ENCODE measurements at regions not wholly inside any gene's neighbourhood (a gene's known extent, or its start where the extent isn't known, plus 50 kb on each side); places are given as distances from the start of the nearest gene placed in this dataset.

DNA sequence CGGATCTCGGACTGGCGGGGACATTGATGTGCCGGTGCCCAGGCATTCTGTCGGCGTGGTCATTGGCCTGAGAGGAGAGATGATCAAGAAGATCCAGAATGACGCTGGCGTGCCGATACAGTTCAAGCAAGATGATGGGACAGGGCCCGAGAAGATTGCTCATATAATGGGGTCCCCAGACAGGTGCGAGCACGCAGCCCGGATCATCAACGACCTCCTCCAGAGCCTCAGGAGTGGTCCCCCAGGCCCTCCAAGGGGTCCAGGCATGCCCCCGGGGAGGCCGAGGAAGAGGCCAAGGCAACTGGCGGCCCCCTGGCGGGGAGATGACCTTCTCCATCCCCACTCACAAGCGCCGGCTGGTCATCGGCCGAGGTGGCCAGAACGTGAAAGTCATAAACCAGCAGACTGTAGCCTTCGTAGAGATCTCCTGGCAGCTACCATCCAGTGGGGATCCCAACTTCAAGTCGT lies 106.5 kb upstream of the MTAP start:
- TF ChIP-seq, protein P1, sequence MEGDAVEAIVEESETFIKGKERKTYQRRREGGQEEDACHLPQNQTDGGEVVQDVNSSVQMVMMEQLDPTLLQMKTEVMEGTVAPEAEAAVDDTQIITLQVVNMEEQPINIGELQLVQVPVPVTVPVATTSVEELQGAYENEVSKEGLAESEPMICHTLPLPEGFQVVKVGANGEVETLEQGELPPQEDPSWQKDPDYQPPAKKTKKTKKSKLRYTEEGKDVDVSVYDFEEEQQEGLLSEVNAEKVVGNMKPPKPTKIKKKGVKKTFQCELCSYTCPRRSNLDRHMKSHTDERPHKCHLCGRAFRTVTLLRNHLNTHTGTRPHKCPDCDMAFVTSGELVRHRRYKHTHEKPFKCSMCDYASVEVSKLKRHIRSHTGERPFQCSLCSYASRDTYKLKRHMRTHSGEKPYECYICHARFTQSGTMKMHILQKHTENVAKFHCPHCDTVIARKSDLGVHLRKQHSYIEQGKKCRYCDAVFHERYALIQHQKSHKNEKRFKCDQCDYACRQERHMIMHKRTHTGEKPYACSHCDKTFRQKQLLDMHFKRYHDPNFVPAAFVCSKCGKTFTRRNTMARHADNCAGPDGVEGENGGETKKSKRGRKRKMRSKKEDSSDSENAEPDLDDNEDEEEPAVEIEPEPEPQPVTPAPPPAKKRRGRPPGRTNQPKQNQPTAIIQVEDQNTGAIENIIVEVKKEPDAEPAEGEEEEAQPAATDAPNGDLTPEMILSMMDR (IDR thresholded peaks at IDR 0.05; ENCODE audit: low read depth, low read length, missing input control) = no peak
- TF ChIP-seq GABPA (IDR thresholded peaks at IDR 0.05 in 1 of 2, conservative IDR thresholded peaks at IDR 0.05 in 1 of 2) (no peak), SP1 (IDR thresholded peaks at IDR 0.05) (no peak), TAF1 (conservative IDR thresholded peaks at IDR 0.05) (no peak), JUND (IDR thresholded peaks at IDR 0.05) (no peak), EGR1 (IDR thresholded peaks at IDR 0.05; ENCODE audit: low read depth in 2 of 2) (no peak), RXRA (IDR thresholded peaks at IDR 0.05) (no peak), RAD21 (IDR thresholded peaks at IDR 0.05) (no peak), HNF4A (conservative IDR thresholded peaks at IDR 0.05) (no peak), FOXA1 (IDR thresholded peaks at IDR 0.05) (no peak), NR2F2 (IDR thresholded peaks at IDR 0.05) (no peak)
- TF ChIP-seq, protein P2, sequence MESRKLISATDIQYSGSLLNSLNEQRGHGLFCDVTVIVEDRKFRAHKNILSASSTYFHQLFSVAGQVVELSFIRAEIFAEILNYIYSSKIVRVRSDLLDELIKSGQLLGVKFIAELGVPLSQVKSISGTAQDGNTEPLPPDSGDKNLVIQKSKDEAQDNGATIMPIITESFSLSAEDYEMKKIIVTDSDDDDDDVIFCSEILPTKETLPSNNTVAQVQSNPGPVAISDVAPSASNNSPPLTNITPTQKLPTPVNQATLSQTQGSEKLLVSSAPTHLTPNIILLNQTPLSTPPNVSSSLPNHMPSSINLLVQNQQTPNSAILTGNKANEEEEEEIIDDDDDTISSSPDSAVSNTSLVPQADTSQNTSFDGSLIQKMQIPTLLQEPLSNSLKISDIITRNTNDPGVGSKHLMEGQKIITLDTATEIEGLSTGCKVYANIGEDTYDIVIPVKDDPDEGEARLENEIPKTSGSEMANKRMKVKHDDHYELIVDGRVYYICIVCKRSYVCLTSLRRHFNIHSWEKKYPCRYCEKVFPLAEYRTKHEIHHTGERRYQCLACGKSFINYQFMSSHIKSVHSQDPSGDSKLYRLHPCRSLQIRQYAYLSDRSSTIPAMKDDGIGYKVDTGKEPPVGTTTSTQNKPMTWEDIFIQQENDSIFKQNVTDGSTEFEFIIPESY (IDR thresholded peaks at IDR 0.05) = no peak
- TF ChIP-seq, protein P3, sequence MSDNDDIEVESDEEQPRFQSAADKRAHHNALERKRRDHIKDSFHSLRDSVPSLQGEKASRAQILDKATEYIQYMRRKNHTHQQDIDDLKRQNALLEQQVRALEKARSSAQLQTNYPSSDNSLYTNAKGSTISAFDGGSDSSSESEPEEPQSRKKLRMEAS (IDR thresholded peaks at IDR 0.05) = no peak

Measured in liver (tissue), 3 donors.